NAMALWA (cell line): ENCODE measurements at regions not wholly inside any gene's neighbourhood (a gene's known extent, or its start where the extent isn't known, plus 50 kb on each side); places are given as distances from the start of the nearest gene placed in this dataset.
"Not testable (repeated sequence)": the region's sequence is repeated elsewhere in the genome, so short reads cannot be mapped to it uniquely, and the experiment has no call there.

ENCODE experiments used
- DNase-seq: peaks from one replicate; pipeline ENCODE4 v3.0.0-alpha.2; 2015; ENCODE audit warnings: low spot score

- DNase-seq = no peak
Measured at GRCh38 chr7:46133751-46134150, 212.7 kb upstream of the IGFBP3 start.

GRCh38 chr7:46133072-46133471 is 212.0 kb upstream of the IGFBP3 start:
- no peak for DNase-seq

- no peak for DNase-seq
Measured at GRCh38 chr7:46131916-46132795, 211.1 kb upstream of the IGFBP3 start.

- DNase-seq = no peak
Measured at GRCh38 chr7:46129831-46130230, 208.8 kb upstream of the IGFBP3 start.

- no peak for DNase-seq
Measured at GRCh38 chr7:46127814-46128213, 206.7 kb upstream of the IGFBP3 start.

GRCh38 chr7:46126675-46127300 is 205.7 kb upstream of the IGFBP3 start:
- DNase-seq = no peak

GRCh38 chr7:46123756-46124343 is 202.8 kb upstream of the IGFBP3 start:
- DNase-seq = no peak

- DNase-seq = no peak
Measured at GRCh38 chr7:46115410-46115809, 194.3 kb upstream of the IGFBP3 start.

- peak; percentile 11 for DNase-seq
Measured at GRCh38 chr7:46109437-46109836, 188.4 kb upstream of the IGFBP3 start.

GRCh38 chr7:46108272-46108671 is 187.2 kb upstream of the IGFBP3 start:
- no peak for DNase-seq

GRCh38 chr7:46107610-46108217 is 186.6 kb upstream of the IGFBP3 start:
- DNase-seq = no peak

GRCh38 chr7:46100521-46100920 is 179.4 kb upstream of the IGFBP3 start:
- DNase-seq = no peak

- no peak for DNase-seq
Measured at GRCh38 chr7:46099076-46099475, 178.0 kb upstream of the IGFBP3 start.

GRCh38 chr7:46091071-46091470 is 170.0 kb upstream of the IGFBP3 start:
- DNase-seq = no peak

- DNase-seq = no peak
Measured at GRCh38 chr7:46089281-46089680, 168.2 kb upstream of the IGFBP3 start.

- DNase-seq = not testable (repeated sequence)
Measured at GRCh38 chr7:46088486-46088885, 167.4 kb upstream of the IGFBP3 start.

- no peak for DNase-seq
Measured at GRCh38 chr7:46080595-46081159, 159.6 kb upstream of the IGFBP3 start.

- DNase-seq = no peak
Measured at GRCh38 chr7:46079421-46079820, 158.3 kb upstream of the IGFBP3 start.

- DNase-seq = no peak
Measured at GRCh38 chr7:46076527-46076926, 155.5 kb upstream of the IGFBP3 start.

GRCh38 chr7:46072722-46073121 is 151.7 kb upstream of the IGFBP3 start:
- no peak for DNase-seq

GRCh38 chr7:46071601-46072000 is 150.5 kb upstream of the IGFBP3 start:
- DNase-seq = no peak

GRCh38 chr7:46071076-46071475 is 150.0 kb upstream of the IGFBP3 start:
- no peak for DNase-seq
